ENCODE measurements at regions not wholly inside any gene's neighbourhood (a gene's known extent, or its start where the extent isn't known, plus 50 kb on each side); places are given as distances from the start of the nearest gene placed in this dataset.

- no peaks in the 10 kb centered on the region for H3K27me3 Mint-ChIP-seq (ENCODE audit: low read depth)
- Histone ChIP-seq H3K23ac (ENCODE audit: insufficient read length, low read depth, low read length) (no peak overlapping the region), H3K4me1 (ENCODE audit: insufficient read depth, low read length) (no peaks in the 10 kb centered on the region), H2AK5ac (ENCODE audit: insufficient read length, low read length) (no peak overlapping the region), H4K91ac (ENCODE audit: insufficient read length, low read depth, low read length) (no peak overlapping the region), H2BK120ac (ENCODE audit: low read depth, low read length, poor library complexity, severe bottlenecking) (no peak overlapping the region), H3T11ph (ENCODE audit: low read length) (no peak overlapping the region), H3K14ac (ENCODE audit: insufficient read depth, low read length) (no peak overlapping the region), H3K18ac (ENCODE audit: insufficient read length, low read depth, low read length) (no peak overlapping the region), H4K20me1 (ENCODE audit: control insufficient read depth, insufficient read depth, insufficient read length) (no peaks in the 10 kb centered on the region), H3K79me1 (ENCODE audit: insufficient read depth, low read depth, low read length, poor library complexity, severe bottlenecking) (no peaks in the 10 kb centered on the region), H3K9me3 (ENCODE audit: control insufficient read depth, low read depth, low read length) (no peaks in the 10 kb centered on the region), H2BK5ac (ENCODE audit: insufficient read length, low read length) (no peak overlapping the region), H2BK15ac (ENCODE audit: low read depth, low read length) (no peak overlapping the region), H3K27me3 (ENCODE audit: insufficient read depth, low read length) (no peaks in the 10 kb centered on the region), H3K56ac (ENCODE audit: insufficient read length, low read depth, low read length) (no peak overlapping the region), H2BK20ac (ENCODE audit: low read depth, low read length, poor library complexity, severe bottlenecking) (no peak overlapping the region), H2AFZ (ENCODE audit: low read length) (no peak overlapping the region), H3K9ac (ENCODE audit: extremely low read depth, insufficient read length, low read length) (no peak overlapping the region), H2BK12ac (ENCODE audit: insufficient read length, low read depth, low read length) (no peak overlapping the region), H3K4ac (ENCODE audit: low read depth, low read length) (no peak overlapping the region), H3K79me2 (ENCODE audit: insufficient read depth, low read length) (no peaks in the 10 kb centered on the region), H3K27ac (ENCODE audit: insufficient read length, low read depth, low read length) (no peak overlapping the region), H3K4me2 (ENCODE audit: insufficient read depth, insufficient read length, low read length) (no peak overlapping the region), H4K8ac (replicated peaks; ENCODE audit: insufficient read length, low read depth, low read length) (no peak overlapping the region), H4K5ac (ENCODE audit: insufficient read length, low read depth, low read length) (no peak overlapping the region), H3K23me2 (ENCODE audit: insufficient read length, low read depth, low read length, poor library complexity, severe bottlenecking) (no peaks in the 10 kb centered on the region)
- H3K4me3 Mint-ChIP-seq: no peak overlapping the region
- H3K27ac Mint-ChIP-seq: no peak overlapping the region; a peak in 1 of 7 replicates
- H3K4me1 Mint-ChIP-seq: no peaks in the 10 kb centered on the region
- no peak for DNase-seq
- H3K9me3 Mint-ChIP-seq: no peaks in the 10 kb centered on the region; a peak in 1 of 5 replicates
- no peaks in the 10 kb centered on the region for H3K36me3 Mint-ChIP-seq (ENCODE audit: insufficient read depth in 1 of 3, low read depth in 3 of 3)
- TF ChIP-seq CTCF (conservative IDR thresholded peaks at IDR 0.05): no peak
- WGBS (ENCODE audit: extremely low coverage, insufficient read length, low lambda C conversion rate): no CpG with 5 or more reads among the region's 5 CpGs
Observed at GRCh38 chr2:136251885-136252585, 134.1 kb upstream of the CXCR4 start.
